WI38 (cell line): ENCODE measurements at regions not wholly inside any gene's neighbourhood (a gene's known extent, or its start where the extent isn't known, plus 50 kb on each side); places are given as distances from the start of the nearest gene placed in this dataset.

Source experiments
- H3K4me3 ChIP-seq: 2 replicates; pipeline ENCODE4 v1.5.1; 2011; ENCODE audit warnings: low read depth, mild to moderate bottlenecking, control low read depth, low read length
- TF ChIP-seq, protein P1 (sequence below): IDR thresholded peaks from 2 replicates; pipeline ENCODE4 v1.5.1; 2012; ENCODE audit warnings: low read depth, mild to moderate bottlenecking, control low read depth, low read length

DNA sequence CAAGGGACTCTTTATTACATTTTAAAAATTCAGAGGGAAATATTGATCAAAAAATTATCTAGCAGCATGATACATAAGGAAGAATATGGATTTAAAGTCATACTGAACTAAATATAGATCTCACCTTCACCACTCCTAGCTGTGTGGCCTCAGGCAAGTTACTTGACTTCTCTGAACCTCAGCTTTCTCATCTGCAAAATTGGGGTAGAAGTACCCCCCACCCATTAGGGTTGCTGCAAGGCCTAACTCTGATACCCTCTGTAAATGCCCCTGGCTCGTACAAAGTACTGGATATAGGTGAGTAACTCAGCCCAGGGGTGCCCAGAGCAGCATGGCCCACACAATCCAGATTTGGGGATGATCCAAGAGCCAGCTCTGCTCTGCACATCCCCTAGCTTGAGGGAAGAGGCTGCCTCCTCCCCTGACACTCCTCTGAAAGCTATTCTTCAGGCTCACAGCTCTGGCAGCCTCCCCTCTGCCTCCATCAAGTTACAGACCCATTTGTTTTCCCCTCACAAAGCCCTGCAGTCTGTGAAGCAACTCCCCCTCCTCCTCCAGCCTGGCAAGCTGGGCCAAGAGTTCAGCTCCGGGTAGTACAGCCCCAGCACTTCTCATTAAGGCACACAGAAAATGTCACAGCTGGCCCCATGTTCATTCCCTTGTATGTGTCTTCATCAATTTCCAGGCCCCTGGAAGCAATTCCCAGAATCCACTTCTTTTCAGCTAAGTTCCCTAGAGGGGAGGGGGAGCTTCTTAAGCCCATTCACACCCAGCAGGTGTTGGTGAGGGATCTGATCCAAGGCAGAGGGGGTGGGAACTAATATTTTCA lies 143.7 kb downstream of the PLPP3 start:
- H3K4me3 ChIP-seq, result no peak overlapping the region
- TF ChIP-seq, protein P1, sequence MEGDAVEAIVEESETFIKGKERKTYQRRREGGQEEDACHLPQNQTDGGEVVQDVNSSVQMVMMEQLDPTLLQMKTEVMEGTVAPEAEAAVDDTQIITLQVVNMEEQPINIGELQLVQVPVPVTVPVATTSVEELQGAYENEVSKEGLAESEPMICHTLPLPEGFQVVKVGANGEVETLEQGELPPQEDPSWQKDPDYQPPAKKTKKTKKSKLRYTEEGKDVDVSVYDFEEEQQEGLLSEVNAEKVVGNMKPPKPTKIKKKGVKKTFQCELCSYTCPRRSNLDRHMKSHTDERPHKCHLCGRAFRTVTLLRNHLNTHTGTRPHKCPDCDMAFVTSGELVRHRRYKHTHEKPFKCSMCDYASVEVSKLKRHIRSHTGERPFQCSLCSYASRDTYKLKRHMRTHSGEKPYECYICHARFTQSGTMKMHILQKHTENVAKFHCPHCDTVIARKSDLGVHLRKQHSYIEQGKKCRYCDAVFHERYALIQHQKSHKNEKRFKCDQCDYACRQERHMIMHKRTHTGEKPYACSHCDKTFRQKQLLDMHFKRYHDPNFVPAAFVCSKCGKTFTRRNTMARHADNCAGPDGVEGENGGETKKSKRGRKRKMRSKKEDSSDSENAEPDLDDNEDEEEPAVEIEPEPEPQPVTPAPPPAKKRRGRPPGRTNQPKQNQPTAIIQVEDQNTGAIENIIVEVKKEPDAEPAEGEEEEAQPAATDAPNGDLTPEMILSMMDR, result no peak

DNA sequence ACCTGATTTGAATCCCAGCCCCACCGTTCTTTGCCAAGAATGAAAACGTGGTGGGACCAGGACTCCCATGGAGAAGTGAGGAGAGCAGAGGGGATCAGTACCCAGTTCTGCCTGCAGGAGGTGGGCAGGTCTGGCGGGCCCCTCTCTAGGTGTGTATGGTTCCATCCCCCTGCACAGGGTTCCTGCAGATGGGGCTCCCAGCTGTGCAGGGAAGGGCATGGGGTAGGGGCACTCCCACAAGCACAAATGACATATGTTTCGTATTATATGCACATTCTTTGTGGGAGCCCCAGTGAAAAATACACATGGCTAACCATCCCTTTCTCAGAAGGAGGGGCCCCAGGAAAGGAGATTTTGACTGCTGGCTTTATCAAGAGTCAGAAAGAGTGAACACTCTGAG lies 144.6 kb downstream of the PLPP3 start:
- TF ChIP-seq, protein P1, result no peak

DNA sequence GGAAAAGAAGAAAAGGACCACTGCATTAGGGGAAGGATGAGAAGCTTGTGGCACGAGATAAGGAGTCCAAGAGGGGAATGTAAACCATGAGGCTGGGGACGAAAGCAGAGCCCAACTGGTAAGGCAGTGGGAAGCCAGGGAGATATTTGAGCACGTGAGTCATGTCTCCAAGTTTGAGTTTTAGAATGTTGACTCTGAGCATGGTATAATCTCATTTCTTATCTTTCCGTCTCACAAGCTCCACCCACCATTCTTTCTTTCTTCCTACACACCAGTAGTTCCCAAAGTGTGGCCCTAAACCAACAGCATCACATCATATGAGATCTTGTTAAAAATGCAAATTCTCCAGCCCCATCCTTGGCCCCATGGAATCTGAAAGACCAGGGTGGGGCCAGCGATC lies 145.3 kb downstream of the PLPP3 start:
- TF ChIP-seq, protein P1, result no peak
- no peak overlapping the region for H3K4me3 ChIP-seq

More for the DNA sequence above, 144.6 kb downstream of the PLPP3 start:
- no peak overlapping the region for H3K4me3 ChIP-seq

- no peak overlapping the region for H3K4me3 ChIP-seq
- TF ChIP-seq, protein P1, result no peak
Observed at GRCh38 chr1:56433056-56433577, 146.2 kb downstream of the PLPP3 start.

- H3K4me3 ChIP-seq, result no peak overlapping the region
- TF ChIP-seq, protein P1, result no peak
Observed at GRCh38 chr1:56432166-56432971, 147.0 kb downstream of the PLPP3 start.

GRCh38 chr1:56430141-56430839 lies 149.1 kb downstream of the PLPP3 start:
- TF ChIP-seq, protein P1, result no peak
- no peak overlapping the region for H3K4me3 ChIP-seq
